Neural progenitor cell (in vitro differentiated cells): ENCODE measurements at regions not wholly inside any gene's neighbourhood (a gene's known extent, or its start where the extent isn't known, plus 50 kb on each side); places are given as distances from the start of the nearest gene placed in this dataset.

Experiments
- DNase-seq: peaks from one replicate; pipeline ENCODE4 v3.0.0-alpha.2; 2016; ENCODE audit warnings: low spot score
- H2AFZ ChIP-seq: fragments of 200-600 bp; sonication (generic); replicated peaks from 2 replicates; pipeline ENCODE4 v1.6.1; 2016; ENCODE audit warnings: antibody characterized with exemption
- H3F3A ChIP-seq: fragments of 200-600 bp; sonication (generic); 2 replicates; pipeline ENCODE4 v1.6.1; 2016; ENCODE audit warnings: antibody characterized with exemption, low read depth
- H3K27ac ChIP-seq: fragments of 200-600 bp; sonication (generic); 2 replicates; pipeline ENCODE4 v1.5.1; 2016; ENCODE audit warnings: mild to moderate bottlenecking
- H3K27me3 ChIP-seq: fragments of 200-600 bp; sonication (generic); 2 replicates; pipeline ENCODE4 v1.6.1; 2016; ENCODE audit warnings: mild to moderate bottlenecking, moderate library complexity
- H3K36me3 ChIP-seq: fragments of 200-600 bp; sonication (generic); 2 replicates; pipeline ENCODE4 v1.5.1; 2016
- H3K4me1 ChIP-seq: fragments of 200-600 bp; sonication (generic); 2 replicates; pipeline ENCODE4 v1.6.1; 2016; ENCODE audit warnings: mixed run types
- H3K4me2 ChIP-seq: fragments of 200-600 bp; sonication (generic); 2 replicates; pipeline ENCODE4 v1.6.1; 2016
- H3K4me3 ChIP-seq: fragments of 200-600 bp; sonication (generic); 2 replicates; pipeline ENCODE4 v1.5.1; 2016
- H3K79me2 ChIP-seq: fragments of 200-600 bp; sonication (generic); 2 replicates; pipeline ENCODE4 v1.6.1; 2016; ENCODE audit warnings: low read depth
- H3K9ac ChIP-seq: fragments of 200-600 bp; sonication (generic); 2 replicates; pipeline ENCODE4 v1.6.1; 2016
- H3K9me3 ChIP-seq: fragments of 200-600 bp; sonication (generic); 2 replicates; pipeline ENCODE4 v1.5.1; 2016; ENCODE audit warnings: low read depth
- H4K20me1 ChIP-seq: fragments of 200-600 bp; sonication (generic); 2 replicates; pipeline ENCODE4 v1.6.1; 2016; ENCODE audit warnings: low read depth
- H3K27ac Mint-ChIP-seq: 3 replicates; pipeline ENCODE4 v1.8.0; 2021; ENCODE audit warnings: mixed read lengths
- H3K27me3 Mint-ChIP-seq: 2 replicates; pipeline ENCODE4 v1.8.0; 2022; ENCODE audit warnings: low read depth, mild to moderate bottlenecking, inconsistent platforms, moderate library complexity, mixed read lengths; ENCODE audit not compliant: insufficient read depth
- H3K36me3 Mint-ChIP-seq: 3 replicates; pipeline ENCODE4 v1.8.0; 2021; ENCODE audit warnings: mixed read lengths
- H3K4me1 Mint-ChIP-seq: 3 replicates; pipeline ENCODE4 v1.8.0; 2021; ENCODE audit warnings: mixed read lengths
- H3K4me3 Mint-ChIP-seq: 3 replicates; pipeline ENCODE4 v1.8.0; 2021; ENCODE audit warnings: mild to moderate bottlenecking, moderate library complexity, mixed read lengths
- H3K9me3 Mint-ChIP-seq: 3 replicates; pipeline ENCODE4 v1.8.0; 2020; ENCODE audit warnings: mixed read lengths
- EZH2 ChIP-seq: fragments of 200-600 bp; sonication (generic); IDR thresholded peaks from 2 replicates; pipeline ENCODE4 v1.6.1; 2017; ENCODE audit warnings: antibody characterized with exemption, mild to moderate bottlenecking, moderate library complexity
- EZH2phosphoT487 ChIP-seq: fragments of 200-600 bp; sonication (generic); IDR thresholded peaks from 2 replicates; pipeline ENCODE4 v1.6.1; 2017; ENCODE audit warnings: antibody characterized with exemption
- TF ChIP-seq, protein P1 (sequence below): fragments of 200-600 bp; sonication (generic); IDR thresholded peaks from 2 replicates; pipeline ENCODE4 v1.5.1; 2017; ENCODE audit warnings: antibody characterized with exemption, mild to moderate bottlenecking

GRCh38 chr12:4034921-4035320 is 161.7 kb upstream of the PARP11 start:
- H3K9ac ChIP-seq: no peak overlapping the region
- no peak overlapping the region for H2AFZ ChIP-seq
- peaks cover 22% of the 10 kb centered on the region for H3K4me1 ChIP-seq
- no peak for DNase-seq
- H3K27ac ChIP-seq: no peak overlapping the region
- peaks cover 16% of the 10 kb centered on the region for H3K27me3 ChIP-seq
- H3K36me3 Mint-ChIP-seq: peaks cover 3% of the 10 kb centered on the region
- no peak overlapping the region for H3K4me2 ChIP-seq
- H3K27me3 Mint-ChIP-seq: peaks cover 14% of the 10 kb centered on the region
- peaks cover 54% of the 10 kb centered on the region for H3K4me1 Mint-ChIP-seq
- no peaks in the 10 kb centered on the region for H4K20me1 ChIP-seq
- H3K4me3 ChIP-seq: no peak overlapping the region
- peak overlapping the region; percentile 14 for H3K27ac Mint-ChIP-seq
- H3K9me3 Mint-ChIP-seq: peaks cover 3% of the 10 kb centered on the region
- H3K9me3 ChIP-seq: no peaks in the 10 kb centered on the region
- no peak overlapping the region for H3K4me3 Mint-ChIP-seq
- H3K79me2 ChIP-seq: no peaks in the 10 kb centered on the region
- peaks cover 32% of the 10 kb centered on the region for H3F3A ChIP-seq
- TF ChIP-seq, protein P1, sequence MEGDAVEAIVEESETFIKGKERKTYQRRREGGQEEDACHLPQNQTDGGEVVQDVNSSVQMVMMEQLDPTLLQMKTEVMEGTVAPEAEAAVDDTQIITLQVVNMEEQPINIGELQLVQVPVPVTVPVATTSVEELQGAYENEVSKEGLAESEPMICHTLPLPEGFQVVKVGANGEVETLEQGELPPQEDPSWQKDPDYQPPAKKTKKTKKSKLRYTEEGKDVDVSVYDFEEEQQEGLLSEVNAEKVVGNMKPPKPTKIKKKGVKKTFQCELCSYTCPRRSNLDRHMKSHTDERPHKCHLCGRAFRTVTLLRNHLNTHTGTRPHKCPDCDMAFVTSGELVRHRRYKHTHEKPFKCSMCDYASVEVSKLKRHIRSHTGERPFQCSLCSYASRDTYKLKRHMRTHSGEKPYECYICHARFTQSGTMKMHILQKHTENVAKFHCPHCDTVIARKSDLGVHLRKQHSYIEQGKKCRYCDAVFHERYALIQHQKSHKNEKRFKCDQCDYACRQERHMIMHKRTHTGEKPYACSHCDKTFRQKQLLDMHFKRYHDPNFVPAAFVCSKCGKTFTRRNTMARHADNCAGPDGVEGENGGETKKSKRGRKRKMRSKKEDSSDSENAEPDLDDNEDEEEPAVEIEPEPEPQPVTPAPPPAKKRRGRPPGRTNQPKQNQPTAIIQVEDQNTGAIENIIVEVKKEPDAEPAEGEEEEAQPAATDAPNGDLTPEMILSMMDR: no peak
- TF ChIP-seq EZH2phosphoT487: no peak
- no peak for TF ChIP-seq EZH2
- no peaks in the 10 kb centered on the region for H3K36me3 ChIP-seq

DNA sequence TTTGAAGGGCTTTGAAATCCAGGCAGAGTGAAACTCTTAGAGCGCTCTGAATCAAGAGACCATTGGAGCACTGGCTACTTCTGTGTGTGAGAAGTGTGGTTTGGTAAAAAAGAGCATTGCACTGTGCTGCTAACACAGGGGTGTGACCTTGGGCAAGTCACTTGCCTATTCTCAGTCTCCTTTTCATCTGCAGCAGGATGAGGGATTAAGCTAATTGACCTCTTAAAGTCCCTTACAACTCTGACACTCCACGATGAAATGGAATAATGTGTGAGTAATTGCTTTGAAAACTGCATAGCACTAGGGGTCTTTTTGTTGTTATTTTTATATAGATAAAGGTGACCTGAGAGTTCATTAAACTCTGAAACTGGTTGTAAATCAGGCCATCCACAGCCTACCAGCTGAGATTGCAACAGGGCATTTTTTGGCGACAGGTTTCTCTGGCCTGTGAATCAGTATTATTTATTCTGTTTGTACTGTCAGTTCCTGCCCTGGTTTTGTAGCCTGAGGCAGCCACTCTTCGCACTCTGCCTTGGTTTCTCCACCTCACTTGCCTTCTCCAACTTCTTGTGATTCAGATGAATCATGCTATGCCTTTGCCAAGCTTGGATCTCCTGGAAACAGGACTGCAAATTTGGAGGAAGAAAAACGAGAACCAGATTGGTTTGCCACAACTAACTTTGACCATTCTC is 159.9 kb upstream of the PARP11 start:
- Mint-ChIP-seq H3K27ac (peak overlapping the region; percentile 24), H3K27me3 (peaks cover 14% of the 10 kb centered on the region), H3K4me3 (no peak overlapping the region), H3K9me3 (peaks cover 3% of the 10 kb centered on the region), H3K4me1 (peaks cover 61% of the 10 kb centered on the region), H3K36me3 (peaks cover 3% of the 10 kb centered on the region)
- no peak overlapping the region for H3K9ac ChIP-seq
- no peak overlapping the region for H3K4me2 ChIP-seq
- H3K79me2 ChIP-seq: no peaks in the 10 kb centered on the region
- DNase-seq: no peak
- H3K4me1 ChIP-seq: peaks cover 22% of the 10 kb centered on the region
- TF ChIP-seq EZH2phosphoT487 (no peak), EZH2 (no peak)
- TF ChIP-seq, protein P1: no peak
- no peaks in the 10 kb centered on the region for H3K9me3 ChIP-seq
- peaks cover 29% of the 10 kb centered on the region for H3K27me3 ChIP-seq
- H2AFZ ChIP-seq: no peak overlapping the region
- no peaks in the 10 kb centered on the region for H3K36me3 ChIP-seq
- no peak overlapping the region for H3K4me3 ChIP-seq
- H3F3A ChIP-seq: peaks cover 32% of the 10 kb centered on the region
- H4K20me1 ChIP-seq: no peaks in the 10 kb centered on the region
- H3K27ac ChIP-seq: no peak overlapping the region

GRCh38 chr12:4031703-4032291 is 158.6 kb upstream of the PARP11 start:
- Mint-ChIP-seq H3K27me3 (peaks cover 14% of the 10 kb centered on the region), H3K9me3 (peaks cover 3% of the 10 kb centered on the region), H3K36me3 (peaks cover 3% of the 10 kb centered on the region), H3K27ac (peak overlapping the region; percentile 99), H3K4me1 (peaks cover 66% of the 10 kb centered on the region), H3K4me3 (peak overlapping the region; percentile 64)
- no peaks in the 10 kb centered on the region for H3K36me3 ChIP-seq
- no peak for DNase-seq
- TF ChIP-seq, protein P1: peak; percentile 25
- TF ChIP-seq EZH2: no peak
- no peak overlapping the region for H3K4me3 ChIP-seq
- no peaks in the 10 kb centered on the region for H3K79me2 ChIP-seq
- H3K9ac ChIP-seq: no peak overlapping the region
- H3K27ac ChIP-seq: peak overlapping the region; percentile 95
- H3K4me2 ChIP-seq: peak overlapping the region; percentile 59
- peaks cover 36% of the 10 kb centered on the region for H3F3A ChIP-seq
- no peaks in the 10 kb centered on the region for H3K9me3 ChIP-seq
- H2AFZ ChIP-seq: peak overlapping the region; percentile 46
- H3K27me3 ChIP-seq: peaks cover 41% of the 10 kb centered on the region
- H4K20me1 ChIP-seq: no peaks in the 10 kb centered on the region
- H3K4me1 ChIP-seq: peaks cover 25% of the 10 kb centered on the region
